GM12864 (cell line): ENCODE measurements at regions not wholly inside any gene's neighbourhood (a gene's known extent, or its start where the extent isn't known, plus 50 kb on each side); places are given as distances from the start of the nearest gene placed in this dataset.

Experiments
- DNase-seq: peaks from one replicate; pipeline ENCODE4 v3.0.0-alpha.2; 2011; ENCODE audit warnings: low read depth
- H3K4me3 ChIP-seq: 2 replicates; pipeline ENCODE4 v1.5.1; 2011; ENCODE audit warnings: mild to moderate bottlenecking, low read depth, low read length, control low read depth
- TF ChIP-seq, protein P1 (sequence below): IDR thresholded peaks from 2 replicates; pipeline ENCODE4 v1.5.1; 2011; ENCODE audit warnings: low read depth, mild to moderate bottlenecking, moderate library complexity, low read length, control low read depth, inconsistent platforms; ENCODE audit errors: missing control alignments

DNA sequence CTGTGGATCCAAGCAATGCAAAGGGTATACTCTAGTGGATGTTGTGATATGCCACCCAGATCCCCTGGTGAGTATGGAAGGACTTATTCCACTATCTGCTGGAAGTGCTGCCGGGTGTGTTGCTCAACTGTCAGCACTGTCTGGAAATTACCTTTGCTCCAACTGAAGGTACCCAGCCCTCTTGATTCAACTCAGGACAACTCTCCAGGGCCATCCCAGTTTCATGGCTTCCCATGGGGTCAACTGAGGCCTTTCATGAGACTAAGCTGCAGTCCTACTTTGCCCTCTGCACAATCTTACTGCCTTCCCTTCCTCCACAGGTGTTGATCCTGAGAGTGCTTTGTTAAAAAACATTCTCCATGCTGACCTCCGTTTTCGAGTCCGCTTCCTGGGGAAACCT, 99.8 kb downstream of the SPRY1 start:
- DNase-seq: no peak
- no peak overlapping the region for H3K4me3 ChIP-seq
- TF ChIP-seq, protein P1, sequence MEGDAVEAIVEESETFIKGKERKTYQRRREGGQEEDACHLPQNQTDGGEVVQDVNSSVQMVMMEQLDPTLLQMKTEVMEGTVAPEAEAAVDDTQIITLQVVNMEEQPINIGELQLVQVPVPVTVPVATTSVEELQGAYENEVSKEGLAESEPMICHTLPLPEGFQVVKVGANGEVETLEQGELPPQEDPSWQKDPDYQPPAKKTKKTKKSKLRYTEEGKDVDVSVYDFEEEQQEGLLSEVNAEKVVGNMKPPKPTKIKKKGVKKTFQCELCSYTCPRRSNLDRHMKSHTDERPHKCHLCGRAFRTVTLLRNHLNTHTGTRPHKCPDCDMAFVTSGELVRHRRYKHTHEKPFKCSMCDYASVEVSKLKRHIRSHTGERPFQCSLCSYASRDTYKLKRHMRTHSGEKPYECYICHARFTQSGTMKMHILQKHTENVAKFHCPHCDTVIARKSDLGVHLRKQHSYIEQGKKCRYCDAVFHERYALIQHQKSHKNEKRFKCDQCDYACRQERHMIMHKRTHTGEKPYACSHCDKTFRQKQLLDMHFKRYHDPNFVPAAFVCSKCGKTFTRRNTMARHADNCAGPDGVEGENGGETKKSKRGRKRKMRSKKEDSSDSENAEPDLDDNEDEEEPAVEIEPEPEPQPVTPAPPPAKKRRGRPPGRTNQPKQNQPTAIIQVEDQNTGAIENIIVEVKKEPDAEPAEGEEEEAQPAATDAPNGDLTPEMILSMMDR: no peak

GRCh38 chr4:123497340-123497739, 100.7 kb downstream of the SPRY1 start:
- H3K4me3 ChIP-seq: no peak overlapping the region
- no peak for DNase-seq
- TF ChIP-seq, protein P1: no peak

GRCh38 chr4:123501733-123502132, 105.1 kb downstream of the SPRY1 start:
- TF ChIP-seq, protein P1: no peak
- no peak overlapping the region for H3K4me3 ChIP-seq
- no peak for DNase-seq

- no peak overlapping the region for H3K4me3 ChIP-seq
- TF ChIP-seq, protein P1: no peak
- DNase-seq: no peak
Measured at GRCh38 chr4:123503698-123504363, 107.2 kb downstream of the SPRY1 start.

DNA sequence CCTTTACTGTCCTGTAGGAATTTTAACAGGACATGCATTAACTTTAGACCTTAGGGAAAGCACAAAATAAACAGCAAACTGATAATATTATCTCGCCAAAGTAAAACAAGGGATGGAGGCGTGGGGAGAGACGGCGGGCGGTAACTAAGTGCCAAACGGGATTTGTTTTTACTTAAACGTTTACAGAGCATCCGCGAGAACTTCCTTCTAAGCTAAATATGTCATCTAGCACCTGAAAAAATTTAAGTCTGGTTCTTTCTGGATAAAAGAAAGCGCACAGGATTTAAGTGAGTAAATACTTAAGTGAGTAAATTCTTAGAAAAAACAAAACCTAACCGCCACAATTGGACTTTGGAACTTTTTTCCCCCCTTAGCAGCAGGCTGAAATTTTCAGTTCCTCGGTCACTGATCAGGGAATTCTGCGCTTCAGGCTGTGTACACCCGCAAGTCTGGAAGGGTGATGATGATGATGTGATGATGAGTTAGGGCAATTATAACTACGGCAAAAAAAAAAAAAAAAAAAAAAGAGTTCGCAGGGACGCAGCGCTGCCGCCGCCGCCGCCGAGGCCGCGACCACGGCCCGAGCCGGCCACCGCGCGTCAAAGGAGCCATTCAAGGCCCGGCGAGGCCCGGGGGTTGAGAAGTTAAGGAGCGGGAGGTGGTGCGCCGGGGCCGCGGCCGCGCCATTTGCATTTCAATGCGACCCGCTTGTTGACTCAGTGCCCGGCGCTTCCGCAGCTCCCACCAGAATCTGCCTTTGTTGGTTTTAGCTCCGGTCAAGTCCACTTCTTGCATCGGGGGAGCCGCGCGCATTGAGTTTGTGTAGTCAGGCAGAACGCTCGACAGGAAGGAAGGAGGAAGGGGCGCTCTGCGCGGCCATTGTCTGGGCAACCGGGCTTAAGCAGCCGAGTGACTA, 108.8 kb downstream of the SPRY1 start:
- H3K4me3 ChIP-seq: peak overlapping the region; percentile 48
- TF ChIP-seq, protein P1: no peak
- no peak for DNase-seq

- DNase-seq: no peak
- TF ChIP-seq, protein P1: no peak
- peak overlapping the region; percentile 48 for H3K4me3 ChIP-seq
Measured at GRCh38 chr4:123506011-123506695, 109.6 kb downstream of the SPRY1 start.
